ENCODE measurements at regions not wholly inside any gene's neighbourhood (a gene's known extent, or its start where the extent isn't known, plus 50 kb on each side); places are given as distances from the start of the nearest gene placed in this dataset.

GRCh38 chr21:26715116-26715515, 130.1 kb downstream of the ADAMTS1 start:
- H3K27ac ChIP-seq = no peak overlapping the region

GRCh38 chr21:26710155-26710554, 135.1 kb downstream of the ADAMTS1 start:
- Histone ChIP-seq H3K4me1 (no peaks in the 10 kb centered on the region), H3K9me3 (no peaks in the 10 kb centered on the region), H3K27me3 (no peaks in the 10 kb centered on the region), H3K36me3 (no peaks in the 10 kb centered on the region), H3K27ac (no peak overlapping the region), H3K4me3 (no peak overlapping the region)
- no peak for ATAC-seq (ENCODE audit: low FRiP score in 2 of 2)
- DNase-seq = no peak
- TF ChIP-seq CTCF (IDR thresholded peaks at IDR 0.05) (no peak), POLR2A (IDR thresholded peaks at IDR 0.05) (no peak), EP300 (IDR thresholded peaks at IDR 0.05) (no peak), POLR2AphosphoS5 (IDR thresholded peaks at IDR 0.05) (no peak)
- 67 to 71% methylated on average over 11 of the region's 11 CpGs for WGBS, 2 donors

More at GRCh38 chr21:26715116-26715515, 130.1 kb downstream of the ADAMTS1 start:
- no peak for DNase-seq
- Histone ChIP-seq H3K9me3 (no peaks in the 10 kb centered on the region), H3K36me3 (no peaks in the 10 kb centered on the region), H3K4me1 (peaks cover 0 to 8% (median 2%) of the 10 kb centered on the region in 4 donors), H3K27me3 (no peaks in the 10 kb centered on the region), H3K4me3 (no peak overlapping the region)
- no peak for TF ChIP-seq CTCF (IDR thresholded peaks at IDR 0.05)
- 78 to 81% methylated on average over 4 of the region's 4 CpGs for whole genome bisulfite sequencing, 2 donors
- ATAC-seq (ENCODE audit: low FRiP score in 2 of 2) = no peak

GRCh38 chr21:26709090-26709489, 136.0 kb upstream of the CYYR1 start:
- no peak overlapping the region for H3K4me3 ChIP-seq
- no peak for ATAC-seq (ENCODE audit: low FRiP score in 2 of 2)
- no peaks in the 10 kb centered on the region for H3K27me3 ChIP-seq
- H3K36me3 ChIP-seq = no peaks in the 10 kb centered on the region
- H3K4me1 ChIP-seq = no peaks in the 10 kb centered on the region
- DNase-seq = no peak
- WGBS, 2 donors = 86 to 98% methylated on average over 7 of the region's 7 CpGs
- no peak overlapping the region for H3K27ac ChIP-seq
- TF ChIP-seq EP300 (IDR thresholded peaks at IDR 0.05) (no peak), POLR2AphosphoS5 (IDR thresholded peaks at IDR 0.05) (no peak), POLR2A (IDR thresholded peaks at IDR 0.05) (no peak), CTCF (IDR thresholded peaks at IDR 0.05) (no peak)
- H3K9me3 ChIP-seq = no peaks in the 10 kb centered on the region

- H3K27me3 ChIP-seq = no peaks in the 10 kb centered on the region
- no peak overlapping the region for H3K4me3 ChIP-seq
- H3K36me3 ChIP-seq = no peaks in the 10 kb centered on the region
- WGBS, 2 donors = 96 to 97% methylated on average over 3 of the region's 3 CpGs
- ATAC-seq (ENCODE audit: low FRiP score in 2 of 2) (no peak), DNase-seq (no peak)
- H3K4me1 ChIP-seq = no peaks in the 10 kb centered on the region
- H3K27ac ChIP-seq = no peak overlapping the region
- H3K9me3 ChIP-seq = no peaks in the 10 kb centered on the region
- TF ChIP-seq POLR2A (IDR thresholded peaks at IDR 0.05) = no peak
- TF ChIP-seq CTCF (IDR thresholded peaks at IDR 0.05) = no peak
- no peak for TF ChIP-seq POLR2AphosphoS5 (IDR thresholded peaks at IDR 0.05)
- no peak for TF ChIP-seq EP300 (IDR thresholded peaks at IDR 0.05)
Observed at GRCh38 chr21:26708223-26708800, 135.2 kb upstream of the CYYR1 start.

GRCh38 chr21:26707246-26707645, 134.2 kb upstream of the CYYR1 start:
- WGBS, 2 donors = 76 to 80% methylated on average over 2 of the region's 2 CpGs

More at GRCh38 chr21:26707246-26707645, 134.2 kb upstream of the CYYR1 start:
- H3K4me3 ChIP-seq = no peak overlapping the region
- no peak overlapping the region for H3K27ac ChIP-seq
- no peaks in the 10 kb centered on the region for H3K27me3 ChIP-seq
- H3K4me1 ChIP-seq = no peaks in the 10 kb centered on the region
- H3K9me3 ChIP-seq = no peaks in the 10 kb centered on the region
- ATAC-seq (ENCODE audit: low FRiP score in 2 of 2) = no peak
- TF ChIP-seq EP300 (IDR thresholded peaks at IDR 0.05) (no peak), POLR2A (IDR thresholded peaks at IDR 0.05) (no peak), CTCF (IDR thresholded peaks at IDR 0.05) (no peak), POLR2AphosphoS5 (IDR thresholded peaks at IDR 0.05) (no peak)
- DNase-seq = no peak
- H3K36me3 ChIP-seq = no peaks in the 10 kb centered on the region

Measured in upper lobe of left lung (tissue), 6 donors.